ENCODE measurements at regions not wholly inside any gene's neighbourhood (a gene's known extent, or its start where the extent isn't known, plus 50 kb on each side); places are given as distances from the start of the nearest gene placed in this dataset.

- TF ChIP-seq CTCF (IDR thresholded peaks at IDR 0.05; ENCODE audit: borderline replicate concordance, control extremely low read depth, extremely low read depth, insufficient read depth, missing control alignments) = no peak
- in situ Hi-C loops (cut with MboI; ENCODE audit: low sequenced_read_pairs, unreplicated experiment) = no loop called here
- DNase-seq (ENCODE audit: low spot score) = no peak
Observed at GRCh38 chr4:160143574-160143973, 1040.7 kb downstream of the RAPGEF2 start.

GRCh38 chr4:160159457-160159856, 1056.6 kb downstream of the RAPGEF2 start:
- DNase-seq (ENCODE audit: low spot score) = no peak
- no peak for TF ChIP-seq CTCF (IDR thresholded peaks at IDR 0.05; ENCODE audit: borderline replicate concordance, control extremely low read depth, extremely low read depth, insufficient read depth, missing control alignments)
- in situ Hi-C loops (cut with MboI; ENCODE audit: low sequenced_read_pairs, unreplicated experiment) = no loop called here

- no peak for DNase-seq (ENCODE audit: low spot score)
- in situ Hi-C loops (cut with MboI; ENCODE audit: low sequenced_read_pairs, unreplicated experiment) = no loop called here
- no peak for TF ChIP-seq CTCF (IDR thresholded peaks at IDR 0.05; ENCODE audit: borderline replicate concordance, control extremely low read depth, extremely low read depth, insufficient read depth, missing control alignments)
Observed at GRCh38 chr4:160161026-160161425, 1058.1 kb downstream of the RAPGEF2 start.

- TF ChIP-seq CTCF (IDR thresholded peaks at IDR 0.05; ENCODE audit: borderline replicate concordance, control extremely low read depth, extremely low read depth, insufficient read depth, missing control alignments) = no peak
- no peak for DNase-seq (ENCODE audit: low spot score)
- in situ Hi-C loops (cut with MboI; ENCODE audit: low sequenced_read_pairs, unreplicated experiment) = no loop called here
Observed at GRCh38 chr4:160175064-160175643, 1072.3 kb downstream of the RAPGEF2 start.

GRCh38 chr4:160180211-160180610, 1077.3 kb downstream of the RAPGEF2 start:
- DNase-seq (ENCODE audit: low spot score) = no peak
- TF ChIP-seq CTCF (IDR thresholded peaks at IDR 0.05; ENCODE audit: borderline replicate concordance, control extremely low read depth, extremely low read depth, insufficient read depth, missing control alignments) = no peak
- in situ Hi-C loops (cut with MboI; ENCODE audit: low sequenced_read_pairs, unreplicated experiment) = no loop called here

- TF ChIP-seq CTCF (IDR thresholded peaks at IDR 0.05; ENCODE audit: borderline replicate concordance, control extremely low read depth, extremely low read depth, insufficient read depth, missing control alignments) = no peak
- DNase-seq (ENCODE audit: low spot score) = no peak
- in situ Hi-C loops (cut with MboI; ENCODE audit: low sequenced_read_pairs, unreplicated experiment) = no loop called here
Observed at GRCh38 chr4:160182727-160183126, 1079.8 kb downstream of the RAPGEF2 start.

All from GM13976 (cell line).